ENCODE measurements at regions not wholly inside any gene's neighbourhood (a gene's known extent, or its start where the extent isn't known, plus 50 kb on each side); places are given as distances from the start of the nearest gene placed in this dataset.

- no peak overlapping the region for H3K27ac ChIP-seq (ENCODE audit: low read depth, low read length)
- H2BK20ac ChIP-seq (ENCODE audit: low read length), result no peak overlapping the region
- H2BK120ac ChIP-seq (replicated peaks; ENCODE audit: low read depth, low read length), result no peak overlapping the region
- no peaks in the 10 kb centered on the region for H3K79me1 ChIP-seq (ENCODE audit: low read depth, low read length)
- no peak overlapping the region for H2BK15ac ChIP-seq (ENCODE audit: low read length)
- no peak overlapping the region for H3K4me2 ChIP-seq (ENCODE audit: insufficient read depth in 1 of 2, low read depth in 2 of 2, low read length in 2 of 2)
- no peak overlapping the region for H3K23ac ChIP-seq (ENCODE audit: insufficient read length)
- H3K79me2 ChIP-seq (ENCODE audit: control insufficient read depth in 1 of 2, insufficient read depth in 2 of 2, low read length in 2 of 2), result peaks cover 0 to 17% of the 10 kb centered on the region in 2 experiments; a peak in 1 of 4 replicates
- peaks cover 2 to 12% (median 9%) of the 10 kb centered on the region in 4 experiments; a peak in 4 of 7 replicates for H3K4me1 ChIP-seq (replicated peaks in 1 of 4; ENCODE audit: control insufficient read depth in 3 of 4, insufficient read depth in 4 of 4, low read length in 3 of 4)
- no peak for DNase-seq (ENCODE audit: low read depth in 1 of 2, low spot score in 2 of 2)
- no peak for FAIRE-seq
- H3K9me3 ChIP-seq (ENCODE audit: insufficient read depth in 2 of 2, low read depth in 1 of 2, low read length in 1 of 2), result no peaks in the 10 kb centered on the region
- WGBS, 2 experiments (ENCODE audit: extremely low coverage in 1 of 2, insufficient coverage in 1 of 2, insufficient read length in 1 of 2, insufficient replicate concordance in 2 of 2, low coverage in 1 of 2, low lambda C conversion rate in 2 of 2, missing lambda C conversion rate in 1 of 2), result 90% methylated on average over 1 of the region's 1 CpG; no CpG with 5 or more reads in 1 of the 2 experiments
- H3K4me3 ChIP-seq (ENCODE audit: extremely low read depth in 1 of 4, insufficient read depth in 2 of 4, low read depth in 3 of 4, low read length in 4 of 4), result no peak overlapping the region
- H2AK5ac ChIP-seq (ENCODE audit: low read depth, low read length), result no peak overlapping the region
- H4K91ac ChIP-seq (replicated peaks; ENCODE audit: insufficient read length, low read length), result no peak overlapping the region
- H3K56ac ChIP-seq (replicated peaks; ENCODE audit: insufficient read length, low read depth, low read length), result no peak overlapping the region
- H4K5ac ChIP-seq (ENCODE audit: insufficient read length, low read depth, low read length), result no peak overlapping the region
- TF ChIP-seq SP2 (IDR thresholded peaks at IDR 0.05; ENCODE audit: low read length), result no peak
- H2BK12ac ChIP-seq (ENCODE audit: low read depth, low read length), result no peak overlapping the region
- H3K9ac ChIP-seq (replicated peaks in 1 of 4; ENCODE audit: extremely low read depth in 1 of 4, low read depth in 3 of 4, low read length in 3 of 4), result no peak overlapping the region
- no peaks in the 10 kb centered on the region for H3K27me3 ChIP-seq (replicated peaks in 1 of 4; ENCODE audit: control insufficient read depth in 3 of 4, extremely low read depth in 1 of 4, insufficient read depth in 3 of 4, low read length in 3 of 4)
- no peak overlapping the region for H2AFZ ChIP-seq (ENCODE audit: low read length)
- ChIA-PET CTCF (ENCODE audit: partially characterized antibody) (no interaction called here), POLR2A (ENCODE audit: partially characterized antibody) (interaction anchor here (1.3 kb wide), 1 partner anchor 13 kb away, joined by 4 read pairs; no protein-coding TSS in a partner anchor)
- no peak overlapping the region for H2BK5ac ChIP-seq (ENCODE audit: low read depth, low read length)
- no peaks in the 10 kb centered on the region for H3K23me2 ChIP-seq (ENCODE audit: low read depth, low read length)
- H3K36me3 ChIP-seq (ENCODE audit: control insufficient read depth in 2 of 4, insufficient read depth in 4 of 4, low read length in 3 of 4), result no peaks in the 10 kb centered on the region
- H3K14ac ChIP-seq (ENCODE audit: insufficient read length), result no peak overlapping the region
- H4K8ac ChIP-seq (ENCODE audit: extremely low read depth, insufficient read depth, low read length), result no peak overlapping the region
- no peak overlapping the region for H3K18ac ChIP-seq (ENCODE audit: extremely low read depth, low read length)
- H3K4ac ChIP-seq (replicated peaks; ENCODE audit: insufficient read length, low read depth, low read length), result no peak overlapping the region
- no peaks in the 10 kb centered on the region for H4K20me1 ChIP-seq (replicated peaks in 1 of 2; ENCODE audit: control insufficient read depth in 1 of 2, insufficient read depth in 2 of 2, low read length in 2 of 2)
These were observed 166.7 kb upstream of the DTNA start for GRCh38 chr18:34543356-34543755.
